CD14-positive monocyte (primary cell): ENCODE measurements at regions not wholly inside any gene's neighbourhood (a gene's known extent, or its start where the extent isn't known, plus 50 kb on each side); places are given as distances from the start of the nearest gene placed in this dataset.

Source experiments
- DNase-seq, 3 donors: peaks; one replicate each; pipeline ENCODE4 v3.0.0-alpha.2; 2011 to 2022
- H2AFZ ChIP-seq: 2 replicates; pipeline ENCODE4 v1.6.0; 2012; ENCODE audit warnings: mild to moderate bottlenecking, low read depth, low read length, inconsistent platforms; ENCODE audit not compliant: insufficient read depth, poor library complexity, severe bottlenecking
- H3K27ac ChIP-seq, 2 donors: 1 replicate in 1 of 2; 2 replicates in 1 of 2; pipeline ENCODE4 v1.5.1; 2012 to 2013; ENCODE audit warnings: low read length in 2 of 2, control low read depth in 1 of 2, inconsistent platforms in 1 of 2, low read depth in 1 of 2, mild to moderate bottlenecking in 1 of 2
- H3K27me3 ChIP-seq, 2 donors: one replicate each; pipeline versions ENCODE4 v1.6.0 to v1.6.1; 2011 to 2013; ENCODE audit warnings: low read length in 2 of 2; ENCODE audit not compliant: control insufficient read depth in 2 of 2, insufficient read depth in 2 of 2
- H3K36me3 ChIP-seq, 2 donors: replicated peaks in 1 of 2; 1 replicate in 1 of 2; 2 replicates in 1 of 2; pipeline versions ENCODE4 v1.5.1 to v1.6.1; 2012 to 2013; ENCODE audit warnings: low read length in 2 of 2, control low read depth in 1 of 2, inconsistent platforms in 1 of 2, mild to moderate bottlenecking in 1 of 2; ENCODE audit not compliant: insufficient read depth in 2 of 2, control insufficient read depth in 1 of 2
- H3K4me1 ChIP-seq, 2 donors: 1 replicate in 1 of 2; 2 replicates in 1 of 2; pipeline versions ENCODE4 v1.5.1 to v1.6.1; 2012 to 2013; ENCODE audit warnings: low read length in 2 of 2, control low read depth in 1 of 2, inconsistent platforms in 1 of 2, mild to moderate bottlenecking in 1 of 2, moderate library complexity in 1 of 2; ENCODE audit not compliant: insufficient read depth in 2 of 2, control insufficient read depth in 1 of 2
- H3K4me2 ChIP-seq: replicated peaks from 2 replicates; pipeline ENCODE3; 2012; ENCODE audit warnings: low read length, moderate library complexity, mild to moderate bottlenecking; ENCODE audit not compliant: poor library complexity, severe bottlenecking; ENCODE audit errors: extremely low read depth
- H3K4me3 ChIP-seq, 3 experiments: fragments of 200-600 bp in 1 of 3; sonication (generic) in 1 of 3; replicated peaks in 1 of 3; 1 replicate in 2 of 3; 2 replicates in 1 of 3; pipeline ENCODE4 v1.5.1; 2011 to 2013; ENCODE audit warnings: low read length in 3 of 3, mild to moderate bottlenecking in 3 of 3, control low read depth in 2 of 3, low read depth in 2 of 3, inconsistent platforms in 1 of 3, moderate library complexity in 1 of 3
- H3K79me2 ChIP-seq: 2 replicates; pipeline ENCODE4 v1.6.0; 2012; ENCODE audit warnings: mild to moderate bottlenecking, control low read depth, inconsistent platforms, low read length, moderate library complexity; ENCODE audit not compliant: insufficient read depth
- H3K9ac ChIP-seq: 2 replicates; pipeline ENCODE4 v1.6.0; 2017; ENCODE audit warnings: low read length, mild to moderate bottlenecking; ENCODE audit not compliant: insufficient read depth, poor library complexity, severe bottlenecking
- H3K9me3 ChIP-seq, 2 donors: replicated peaks in 1 of 2; 1 replicate in 1 of 2; 2 replicates in 1 of 2; pipeline versions ENCODE4 v1.5.1 to v1.6.1; 2012 to 2013; ENCODE audit warnings: low read length in 2 of 2, control low read depth in 1 of 2; ENCODE audit not compliant: control insufficient read depth in 1 of 2, insufficient read depth in 1 of 2
- H4K20me1 ChIP-seq: 2 replicates; pipeline ENCODE4 v1.6.0; 2012; ENCODE audit warnings: mild to moderate bottlenecking, low read length, control low read depth, moderate library complexity; ENCODE audit not compliant: insufficient read depth
- H3K27ac Mint-ChIP-seq, 7 donors: one replicate each; pipeline ENCODE4 v1.8.0; 2020; ENCODE audit warnings: mild to moderate bottlenecking in 7 of 7, mixed read lengths in 7 of 7, moderate library complexity in 6 of 7, inconsistent platforms in 2 of 7
- H3K27me3 Mint-ChIP-seq, 3 donors: one replicate each; pipeline ENCODE4 v1.8.0; 2021 to 2022; ENCODE audit warnings: low read depth in 3 of 3, mild to moderate bottlenecking in 3 of 3, mixed read lengths in 3 of 3, moderate library complexity in 3 of 3, inconsistent platforms in 1 of 3
- H3K36me3 Mint-ChIP-seq, 2 donors: one replicate each; pipeline ENCODE4 v1.8.0; 2020; ENCODE audit warnings: mixed read lengths in 2 of 2, inconsistent platforms in 1 of 2, mild to moderate bottlenecking in 1 of 2
- H3K4me1 Mint-ChIP-seq: one replicate; pipeline ENCODE4 v1.8.0; 2020; ENCODE audit warnings: mild to moderate bottlenecking, mixed read lengths
- H3K4me3 Mint-ChIP-seq, 2 donors: one replicate each; pipeline ENCODE4 v1.8.0; 2020; ENCODE audit warnings: mild to moderate bottlenecking in 2 of 2, mixed read lengths in 2 of 2, moderate library complexity in 1 of 2
- H3K9me3 Mint-ChIP-seq, 7 donors: one replicate each; pipeline ENCODE4 v1.8.0; 2020 to 2022; ENCODE audit warnings: mixed read lengths in 7 of 7, mild to moderate bottlenecking in 6 of 7, moderate library complexity in 6 of 7, inconsistent platforms in 2 of 7
- CTCF ChIP-seq: fragments of 200-600 bp; IDR thresholded peaks from one replicate; pipeline ENCODE4 v1.8.0; 2022; ENCODE audit warnings: antibody characterized with exemption, mild to moderate bottlenecking
- WGBS: methylation state at CpG from one replicate; pipeline ENCODE4 v1.1.5; 2013; ENCODE audit warnings: missing lambda C conversion rate; ENCODE audit not compliant: insufficient coverage; 5-methylcytosine and 5-hydroxymethylcytosine counted together
- intact Hi-C, 2 donors: fragments of 100-400 bp; cut with micrococcal nuclease; formaldehyde crosslinking; loops; one replicate each; pipeline versions ENCODE4 v1.15.0 to v1.15.1; 2023

DNA sequence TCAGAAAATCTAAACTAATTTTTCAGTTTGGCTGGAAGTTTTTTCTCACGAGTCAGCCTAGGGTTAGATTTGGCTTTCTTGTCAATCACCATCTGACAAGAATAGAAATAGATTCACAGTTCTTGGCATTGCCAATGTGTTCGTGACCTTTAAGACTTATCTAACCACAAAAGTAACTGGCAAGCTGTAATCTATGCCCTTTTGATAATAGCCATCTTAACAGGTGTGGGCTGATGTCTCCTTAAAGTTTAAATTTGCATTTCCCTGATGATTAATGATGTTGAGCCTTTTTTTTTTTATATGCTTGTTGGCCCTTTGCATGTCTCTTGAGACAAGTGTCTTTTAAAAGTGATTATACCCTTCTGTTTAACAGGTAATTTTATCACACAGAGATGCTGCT, 460.3 kb upstream of the PRKX start:
- Histone ChIP-seq H3K4me3 (no peak overlapping the region), H3K9ac (no peak overlapping the region), H2AFZ (no peak overlapping the region), H3K9me3 (peaks cover 0 to 5% of the 10 kb centered on the region in 2 donors), H3K27ac (no peak overlapping the region), H3K79me2 (no peaks in the 10 kb centered on the region), H3K27me3 (no peaks in the 10 kb centered on the region), H3K4me1 (no peaks in the 10 kb centered on the region), H3K4me2 (no peak overlapping the region), H4K20me1 (no peaks in the 10 kb centered on the region), H3K36me3 (no peaks in the 10 kb centered on the region)
- Mint-ChIP-seq H3K27me3 (no peaks in the 10 kb centered on the region), H3K4me1 (no peaks in the 10 kb centered on the region), H3K4me3 (no peak overlapping the region), H3K36me3 (no peaks in the 10 kb centered on the region), H3K9me3 (peaks cover 0 to 6% (median 3%) of the 10 kb centered on the region in 7 donors), H3K27ac (no peak overlapping the region)
- TF ChIP-seq CTCF = no peak
- intact Hi-C loops = no loop called here
- WGBS = no CpG with 5 or more reads among the region's 2 CpGs
- DNase-seq = no peak

GRCh38 chrX:4151798-4152197, 438.3 kb upstream of the PRKX start:
- Histone ChIP-seq H3K9me3 (peaks cover 4% of the 10 kb centered on the region in 2 donors), H3K4me1 (no peaks in the 10 kb centered on the region), H3K27ac (no peak overlapping the region), H4K20me1 (no peaks in the 10 kb centered on the region), H2AFZ (no peak overlapping the region), H3K4me3 (no peak overlapping the region), H3K27me3 (no peaks in the 10 kb centered on the region), H3K9ac (no peak overlapping the region), H3K79me2 (no peaks in the 10 kb centered on the region), H3K36me3 (no peaks in the 10 kb centered on the region), H3K4me2 (no peak overlapping the region)
- Mint-ChIP-seq H3K4me1 (no peaks in the 10 kb centered on the region), H3K36me3 (no peaks in the 10 kb centered on the region), H3K27me3 (no peaks in the 10 kb centered on the region), H3K4me3 (no peak overlapping the region), H3K27ac (no peak overlapping the region), H3K9me3 (peaks cover 2 to 14% (median 3%) of the 10 kb centered on the region in 7 donors)
- intact Hi-C loops = no loop called here
- no peak for TF ChIP-seq CTCF
- DNase-seq = no peak
- WGBS = no CpG with 5 or more reads among the region's 4 CpGs
